ENCODE measurements at regions not wholly inside any gene's neighbourhood (a gene's known extent, or its start where the extent isn't known, plus 50 kb on each side); places are given as distances from the start of the nearest gene placed in this dataset.

DNA sequence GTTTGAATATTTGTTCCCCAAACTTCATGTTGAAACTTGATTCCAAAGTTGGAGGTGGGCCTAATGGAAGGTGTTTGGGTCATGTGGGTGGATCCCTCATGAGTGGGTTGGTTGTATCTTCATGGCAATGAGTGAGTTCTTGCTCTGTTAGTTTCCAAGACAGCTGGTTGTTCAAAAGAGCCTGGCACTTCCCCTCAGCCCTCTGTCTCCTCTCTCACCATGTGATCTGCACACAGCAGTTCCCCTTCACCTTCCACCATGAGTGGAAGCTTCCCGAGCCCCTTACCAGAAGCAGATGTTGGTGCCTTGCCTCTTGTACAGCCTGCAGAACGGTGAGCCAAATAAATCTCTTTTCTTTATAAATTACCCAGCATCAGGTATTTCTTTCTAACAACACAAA is 327.1 kb upstream of the SLCO3A1 start:
- H3K27ac ChIP-seq (ENCODE audit: low read depth, low read length), result no peak overlapping the region
- H3K36me3 ChIP-seq (ENCODE audit: control insufficient read depth in 1 of 2, insufficient read depth in 2 of 2, low read length in 2 of 2), result no peaks in the 10 kb centered on the region
- H3K4me1 ChIP-seq (ENCODE audit: control insufficient read depth in 1 of 2, insufficient read depth in 2 of 2, low read length in 2 of 2), result peaks cover 20 to 30% of the 10 kb centered on the region in 2 donors
- H3K4me3 ChIP-seq (ENCODE audit: low read depth in 1 of 2, low read length in 2 of 2), result no peak overlapping the region
- H3K9ac ChIP-seq (ENCODE audit: low read depth in 1 of 2, low read length in 2 of 2), result no peak overlapping the region
- H3K27me3 ChIP-seq (ENCODE audit: control insufficient read depth in 1 of 2, insufficient read depth in 2 of 2, low read length in 2 of 2), result no peaks in the 10 kb centered on the region
- H3K9me3 ChIP-seq (ENCODE audit: control insufficient read depth in 1 of 2, low read length in 2 of 2), result no peaks in the 10 kb centered on the region

DNA sequence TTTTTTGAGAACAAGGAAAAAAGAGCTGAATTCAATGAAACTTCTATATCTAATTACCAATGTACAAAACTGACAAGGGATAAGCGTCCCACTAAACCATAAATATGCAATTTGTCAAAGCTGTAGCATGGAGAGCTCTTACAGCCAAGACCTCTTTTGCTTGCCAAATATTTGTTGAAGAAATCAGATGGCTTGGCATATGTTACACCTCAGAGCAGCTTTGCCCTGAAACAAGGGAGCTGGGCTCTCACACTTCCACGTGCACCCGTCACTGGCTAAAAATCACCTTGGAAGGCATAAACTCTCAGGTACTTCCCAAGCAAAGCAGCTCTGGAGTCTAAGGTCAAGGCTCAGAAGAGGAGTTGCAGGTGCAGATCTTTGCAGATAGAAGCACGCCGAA is 324.7 kb upstream of the SLCO3A1 start:
- H3K9me3 ChIP-seq (ENCODE audit: control insufficient read depth in 1 of 2, low read length in 2 of 2), result no peaks in the 10 kb centered on the region
- peaks cover 22 to 31% of the 10 kb centered on the region in 2 donors for H3K4me1 ChIP-seq (ENCODE audit: control insufficient read depth in 1 of 2, insufficient read depth in 2 of 2, low read length in 2 of 2)
- no peak overlapping the region for H3K4me3 ChIP-seq (ENCODE audit: low read depth in 1 of 2, low read length in 2 of 2)
- H3K36me3 ChIP-seq (ENCODE audit: control insufficient read depth in 1 of 2, insufficient read depth in 2 of 2, low read length in 2 of 2), result no peaks in the 10 kb centered on the region
- no peak overlapping the region for H3K9ac ChIP-seq (ENCODE audit: low read depth in 1 of 2, low read length in 2 of 2)
- no peaks in the 10 kb centered on the region for H3K27me3 ChIP-seq (ENCODE audit: control insufficient read depth in 1 of 2, insufficient read depth in 2 of 2, low read length in 2 of 2)
- H3K27ac ChIP-seq (ENCODE audit: low read depth, low read length), result no peak overlapping the region

GRCh38 chr15:91529534-91529933 is 324.0 kb upstream of the SLCO3A1 start:
- Histone ChIP-seq H3K27me3 (ENCODE audit: control insufficient read depth in 1 of 2, insufficient read depth in 2 of 2, low read length in 2 of 2) (no peaks in the 10 kb centered on the region), H3K4me1 (ENCODE audit: control insufficient read depth in 1 of 2, insufficient read depth in 2 of 2, low read length in 2 of 2) (peaks cover 22 to 31% of the 10 kb centered on the region in 2 donors), H3K9ac (ENCODE audit: low read depth in 1 of 2, low read length in 2 of 2) (no peak overlapping the region), H3K9me3 (ENCODE audit: control insufficient read depth in 1 of 2, low read length in 2 of 2) (no peaks in the 10 kb centered on the region), H3K27ac (ENCODE audit: low read depth, low read length) (no peak overlapping the region), H3K4me3 (ENCODE audit: low read depth in 1 of 2, low read length in 2 of 2) (no peak overlapping the region), H3K36me3 (ENCODE audit: control insufficient read depth in 1 of 2, insufficient read depth in 2 of 2, low read length in 2 of 2) (no peaks in the 10 kb centered on the region)

DNA sequence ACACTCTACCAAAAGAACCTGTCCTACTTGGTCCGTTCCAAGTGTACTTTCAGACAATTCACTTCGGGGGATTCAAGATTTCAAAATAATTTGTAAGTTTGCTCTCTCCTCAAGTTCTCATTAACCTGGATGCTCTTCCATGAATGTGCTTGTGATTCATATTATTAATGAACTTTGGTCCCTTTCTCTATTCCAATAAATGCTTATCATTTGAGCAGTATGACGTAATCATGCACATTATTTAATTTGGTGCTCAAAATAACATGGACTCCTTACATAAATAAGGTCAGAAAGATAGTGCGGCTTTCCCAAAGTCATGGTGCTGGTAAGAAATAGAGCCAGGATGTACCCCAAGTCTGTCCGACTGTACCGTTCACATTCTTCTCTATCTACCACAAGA is 323.2 kb upstream of the SLCO3A1 start:
- no peak overlapping the region for H3K27ac ChIP-seq (ENCODE audit: low read depth, low read length)

DNA sequence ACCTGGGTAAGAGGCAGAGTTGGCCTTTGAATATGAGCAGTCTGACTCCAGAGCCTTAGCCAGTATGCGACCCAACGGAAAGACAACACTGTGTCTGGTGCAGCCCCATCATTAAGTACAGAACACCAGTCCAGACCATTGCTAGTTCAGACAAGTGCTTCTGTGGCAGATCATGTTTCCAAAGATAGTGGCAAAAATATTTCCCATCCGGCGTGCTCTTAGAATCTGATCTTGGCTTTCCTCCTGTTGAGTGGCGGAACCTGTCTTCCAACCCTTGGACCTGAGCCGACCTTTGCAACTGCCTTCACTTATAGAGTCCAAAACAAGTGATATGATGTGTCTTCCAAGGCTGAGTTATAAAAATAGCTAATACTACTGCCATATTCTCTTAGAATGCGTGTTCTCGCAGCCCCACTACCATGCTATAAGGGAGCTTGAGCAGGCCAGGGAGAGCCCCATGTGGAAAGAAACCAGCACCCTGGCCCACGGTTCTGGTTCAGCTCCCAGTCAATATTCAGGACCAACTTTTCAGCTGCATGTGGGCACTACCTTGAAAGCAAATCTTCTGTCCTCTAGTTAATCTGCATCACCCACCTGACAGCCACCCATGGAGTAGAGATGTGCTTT is 322.4 kb upstream of the SLCO3A1 start:
- Histone ChIP-seq H3K9me3 (ENCODE audit: control insufficient read depth in 1 of 2, low read length in 2 of 2) (no peaks in the 10 kb centered on the region), H3K27me3 (ENCODE audit: control insufficient read depth in 1 of 2, insufficient read depth in 2 of 2, low read length in 2 of 2) (no peaks in the 10 kb centered on the region), H3K27ac (ENCODE audit: low read depth, low read length) (no peak overlapping the region), H3K36me3 (ENCODE audit: control insufficient read depth in 1 of 2, insufficient read depth in 2 of 2, low read length in 2 of 2) (no peaks in the 10 kb centered on the region), H3K4me1 (ENCODE audit: control insufficient read depth in 1 of 2, insufficient read depth in 2 of 2, low read length in 2 of 2) (peaks cover 29 to 34% of the 10 kb centered on the region in 2 donors), H3K4me3 (ENCODE audit: low read depth in 1 of 2, low read length in 2 of 2) (no peak overlapping the region), H3K9ac (ENCODE audit: low read depth in 1 of 2, low read length in 2 of 2) (no peak overlapping the region)

More for the DNA sequence above, 323.2 kb upstream of the SLCO3A1 start:
- H3K9me3 ChIP-seq (ENCODE audit: control insufficient read depth in 1 of 2, low read length in 2 of 2), result no peaks in the 10 kb centered on the region
- H3K27me3 ChIP-seq (ENCODE audit: control insufficient read depth in 1 of 2, insufficient read depth in 2 of 2, low read length in 2 of 2), result no peaks in the 10 kb centered on the region
- H3K4me1 ChIP-seq (ENCODE audit: control insufficient read depth in 1 of 2, insufficient read depth in 2 of 2, low read length in 2 of 2), result peaks cover 22 to 31% of the 10 kb centered on the region in 2 donors
- no peak overlapping the region for H3K4me3 ChIP-seq (ENCODE audit: low read depth in 1 of 2, low read length in 2 of 2)
- no peak overlapping the region for H3K9ac ChIP-seq (ENCODE audit: low read depth in 1 of 2, low read length in 2 of 2)
- H3K36me3 ChIP-seq (ENCODE audit: control insufficient read depth in 1 of 2, insufficient read depth in 2 of 2, low read length in 2 of 2), result no peaks in the 10 kb centered on the region

- Histone ChIP-seq H3K9me3 (ENCODE audit: control insufficient read depth in 1 of 2, low read length in 2 of 2) (no peaks in the 10 kb centered on the region), H3K9ac (ENCODE audit: low read depth in 1 of 2, low read length in 2 of 2) (no peak overlapping the region), H3K4me3 (ENCODE audit: low read depth in 1 of 2, low read length in 2 of 2) (no peak overlapping the region), H3K36me3 (ENCODE audit: control insufficient read depth in 1 of 2, insufficient read depth in 2 of 2, low read length in 2 of 2) (no peaks in the 10 kb centered on the region), H3K4me1 (ENCODE audit: control insufficient read depth in 1 of 2, insufficient read depth in 2 of 2, low read length in 2 of 2) (peaks cover 45 to 47% of the 10 kb centered on the region in 2 donors), H3K27ac (ENCODE audit: low read depth, low read length) (no peak overlapping the region), H3K27me3 (ENCODE audit: control insufficient read depth in 1 of 2, insufficient read depth in 2 of 2, low read length in 2 of 2) (no peaks in the 10 kb centered on the region)
Measured at GRCh38 chr15:91534235-91534634, 319.3 kb upstream of the SLCO3A1 start.

- no peak overlapping the region for H3K9ac ChIP-seq (ENCODE audit: low read depth in 1 of 2, low read length in 2 of 2)
- H3K36me3 ChIP-seq (ENCODE audit: control insufficient read depth in 1 of 2, insufficient read depth in 2 of 2, low read length in 2 of 2), result no peaks in the 10 kb centered on the region
- no peaks in the 10 kb centered on the region for H3K9me3 ChIP-seq (ENCODE audit: control insufficient read depth in 1 of 2, low read length in 2 of 2)
- no peaks in the 10 kb centered on the region for H3K27me3 ChIP-seq (ENCODE audit: control insufficient read depth in 1 of 2, insufficient read depth in 2 of 2, low read length in 2 of 2)
- H3K27ac ChIP-seq (ENCODE audit: low read depth, low read length), result no peak overlapping the region
- peaks cover 38 to 39% of the 10 kb centered on the region in 2 donors for H3K4me1 ChIP-seq (ENCODE audit: control insufficient read depth in 1 of 2, insufficient read depth in 2 of 2, low read length in 2 of 2)
- no peak overlapping the region for H3K4me3 ChIP-seq (ENCODE audit: low read depth in 1 of 2, low read length in 2 of 2)
Measured at GRCh38 chr15:91534976-91535375, 318.5 kb upstream of the SLCO3A1 start.

DNA sequence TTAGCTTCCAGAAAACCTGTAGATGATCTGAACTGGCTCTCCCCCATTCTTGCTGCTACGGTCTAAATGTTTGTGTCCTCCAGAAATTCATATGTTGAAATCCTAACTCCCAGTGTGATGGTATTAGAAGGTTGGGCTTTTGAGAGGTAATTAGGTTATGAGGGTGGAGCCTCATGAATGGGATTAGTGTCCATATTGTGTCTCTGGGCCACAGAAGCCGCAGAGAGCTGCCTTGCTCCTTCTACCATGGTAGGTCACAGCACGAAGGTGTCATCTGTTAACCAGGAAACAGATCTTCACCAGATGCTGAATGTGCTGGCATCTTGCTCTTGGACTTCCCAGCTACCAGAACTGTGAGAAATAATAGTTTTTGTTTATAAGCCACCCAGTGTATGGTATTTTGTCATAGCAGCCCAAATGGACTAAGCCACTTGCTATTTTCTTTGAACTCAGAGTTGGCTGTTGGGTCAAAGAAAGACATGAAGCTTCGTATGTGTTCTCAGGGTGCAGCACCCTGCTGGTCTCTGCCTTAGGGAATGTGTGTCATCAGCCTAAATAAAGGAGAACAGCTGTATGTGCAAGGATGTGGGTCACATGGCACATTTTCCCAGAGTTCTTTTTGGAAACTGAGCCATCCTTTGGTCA is 317.5 kb upstream of the SLCO3A1 start:
- Histone ChIP-seq H3K4me1 (ENCODE audit: control insufficient read depth in 1 of 2, insufficient read depth in 2 of 2, low read length in 2 of 2) (peaks cover 28 to 31% of the 10 kb centered on the region in 2 donors), H3K9ac (ENCODE audit: low read depth in 1 of 2, low read length in 2 of 2) (no peak overlapping the region), H3K36me3 (ENCODE audit: control insufficient read depth in 1 of 2, insufficient read depth in 2 of 2, low read length in 2 of 2) (no peaks in the 10 kb centered on the region)

DNA sequence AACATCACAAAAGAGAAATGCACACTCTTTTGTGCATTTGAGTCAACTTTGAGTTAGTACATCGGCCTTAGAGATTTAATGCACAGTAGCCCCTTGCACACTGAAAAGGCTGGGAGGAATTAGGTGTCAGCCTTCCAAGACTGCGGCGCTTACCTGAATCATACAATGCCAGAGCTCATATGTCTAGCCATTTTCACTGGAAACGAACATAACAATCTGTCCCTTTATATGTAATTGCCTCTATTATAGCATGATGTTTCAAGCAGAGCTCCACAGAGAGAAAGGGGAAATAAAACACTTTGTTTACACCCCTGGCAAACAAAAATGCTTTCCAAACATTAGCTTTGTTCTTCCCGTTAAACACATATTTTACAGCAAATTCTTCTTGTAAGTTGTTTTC is 315.7 kb upstream of the SLCO3A1 start:
- no peak overlapping the region for H3K4me3 ChIP-seq (ENCODE audit: low read depth in 1 of 2, low read length in 2 of 2)
- no peak overlapping the region for H3K9ac ChIP-seq (ENCODE audit: low read depth in 1 of 2, low read length in 2 of 2)
- no peaks in the 10 kb centered on the region for H3K9me3 ChIP-seq (ENCODE audit: control insufficient read depth in 1 of 2, low read length in 2 of 2)
- no peak overlapping the region for H3K27ac ChIP-seq (ENCODE audit: low read depth, low read length)
- H3K27me3 ChIP-seq (ENCODE audit: control insufficient read depth in 1 of 2, insufficient read depth in 2 of 2, low read length in 2 of 2), result no peaks in the 10 kb centered on the region
- no peaks in the 10 kb centered on the region for H3K36me3 ChIP-seq (ENCODE audit: control insufficient read depth in 1 of 2, insufficient read depth in 2 of 2, low read length in 2 of 2)
- H3K4me1 ChIP-seq (ENCODE audit: control insufficient read depth in 1 of 2, insufficient read depth in 2 of 2, low read length in 2 of 2), result peaks cover 23 to 26% of the 10 kb centered on the region in 2 donors

More for the DNA sequence above, 317.5 kb upstream of the SLCO3A1 start:
- no peaks in the 10 kb centered on the region for H3K9me3 ChIP-seq (ENCODE audit: control insufficient read depth in 1 of 2, low read length in 2 of 2)
- no peak overlapping the region for H3K27ac ChIP-seq (ENCODE audit: low read depth, low read length)
- H3K27me3 ChIP-seq (ENCODE audit: control insufficient read depth in 1 of 2, insufficient read depth in 2 of 2, low read length in 2 of 2), result no peaks in the 10 kb centered on the region
- H3K4me3 ChIP-seq (ENCODE audit: low read depth in 1 of 2, low read length in 2 of 2), result no peak overlapping the region

- H3K9me3 ChIP-seq (ENCODE audit: control insufficient read depth in 1 of 2, low read length in 2 of 2), result no peaks in the 10 kb centered on the region
- no peak overlapping the region for H3K9ac ChIP-seq (ENCODE audit: low read depth in 1 of 2, low read length in 2 of 2)
- H3K4me3 ChIP-seq (ENCODE audit: low read depth in 1 of 2, low read length in 2 of 2), result no peak overlapping the region
- no peak overlapping the region for H3K27ac ChIP-seq (ENCODE audit: low read depth, low read length)
- H3K4me1 ChIP-seq (ENCODE audit: control insufficient read depth in 1 of 2, insufficient read depth in 2 of 2, low read length in 2 of 2), result peaks cover 23 to 26% of the 10 kb centered on the region in 2 donors
- no peaks in the 10 kb centered on the region for H3K27me3 ChIP-seq (ENCODE audit: control insufficient read depth in 1 of 2, insufficient read depth in 2 of 2, low read length in 2 of 2)
- no peaks in the 10 kb centered on the region for H3K36me3 ChIP-seq (ENCODE audit: control insufficient read depth in 1 of 2, insufficient read depth in 2 of 2, low read length in 2 of 2)
Measured at GRCh38 chr15:91538782-91539181, 314.7 kb upstream of the SLCO3A1 start.

Data from duodenal mucosa (tissue), 2 donors.